HEK293 (cell line): ENCODE measurements at regions not wholly inside any gene's neighbourhood (a gene's known extent, or its start where the extent isn't known, plus 50 kb on each side); places are given as distances from the start of the nearest gene placed in this dataset.

Experiments
- AEBP2 ChIP-seq: fragments of 450-650 bp; formaldehyde crosslinking; IDR thresholded peaks from 2 replicates; pipeline ENCODE4 v1.5.1; 2016; ENCODE audit warnings: missing biosample characterization, missing genetic modification characterization, borderline replicate concordance
- CTCF ChIP-seq: fragments of 450-650 bp; formaldehyde crosslinking; IDR thresholded peaks from 2 replicates; pipeline ENCODE4 v1.5.1; 2016; ENCODE audit warnings: missing biosample characterization, missing genetic modification characterization
- SALL2 ChIP-seq: fragments of 450-650 bp; formaldehyde crosslinking; IDR thresholded peaks from 2 replicates; pipeline ENCODE4 v1.5.0; 2017; ENCODE audit warnings: missing biosample characterization, mild to moderate bottlenecking, missing genetic modification characterization, borderline replicate concordance
- ZBTB1 ChIP-seq: fragments of 450-650 bp; formaldehyde crosslinking; IDR thresholded peaks from 2 replicates; pipeline ENCODE4 v1.5.1; 2016; ENCODE audit warnings: missing biosample characterization, missing genetic modification characterization
- ZBTB44 ChIP-seq: fragments of 450-650 bp; IDR thresholded peaks from 2 replicates; pipeline ENCODE4 v1.5.1; 2018; ENCODE audit warnings: missing biosample characterization, mild to moderate bottlenecking, missing genetic modification characterization
- ZBTB7A ChIP-seq: fragments of 450-650 bp; formaldehyde crosslinking; IDR thresholded peaks from 2 replicates; pipeline ENCODE4 v1.5.1; 2016; ENCODE audit warnings: low read depth, missing biosample characterization, missing genetic modification characterization
- ZNF140 ChIP-seq: fragments of 450-650 bp; formaldehyde crosslinking; IDR thresholded peaks from 2 replicates; pipeline ENCODE4 v1.5.1; 2016; ENCODE audit warnings: missing biosample characterization, missing genetic modification characterization
- ZNF157 ChIP-seq: fragments of 450-650 bp; formaldehyde crosslinking; IDR thresholded peaks from 2 replicates; pipeline ENCODE4 v1.5.1; 2016; ENCODE audit warnings: missing biosample characterization, missing genetic modification characterization
- ZNF19 ChIP-seq: fragments of 450-650 bp; formaldehyde crosslinking; IDR thresholded peaks from 2 replicates; pipeline ENCODE4; 2016; ENCODE audit warnings: missing biosample characterization, missing genetic modification characterization, low read depth
- ZNF398 ChIP-seq: fragments of 450-650 bp; formaldehyde crosslinking; IDR thresholded peaks from 2 replicates; pipeline ENCODE4 v1.5.1; 2017; ENCODE audit warnings: missing biosample characterization, missing genetic modification characterization
- ZNF776 ChIP-seq: fragments of 450-650 bp; formaldehyde crosslinking; IDR thresholded peaks from 2 replicates; pipeline ENCODE4 v1.5.0; 2017; ENCODE audit warnings: missing biosample characterization, missing genetic modification characterization, borderline replicate concordance
- ZNF792 ChIP-seq: fragments of 450-650 bp; formaldehyde crosslinking; IDR thresholded peaks from 2 replicates; pipeline ENCODE4 v1.5.1; 2016; ENCODE audit warnings: missing biosample characterization, missing genetic modification characterization
- ZSCAN30 ChIP-seq: fragments of 450-650 bp; IDR thresholded peaks from 2 replicates; pipeline ENCODE4 v1.5.1; 2018; ENCODE audit warnings: missing biosample characterization, mild to moderate bottlenecking, missing genetic modification characterization, moderate library complexity
- TF ChIP-seq, protein P1 (sequence below): fragments of 450-650 bp; formaldehyde crosslinking; IDR thresholded peaks from 2 replicates; pipeline ENCODE4 v1.5.1; 2017; ENCODE audit warnings: missing biosample characterization, missing genetic modification characterization

GRCh38 chr10:10647331-10647730 lies 370.3 kb upstream of the CELF2 start:
- no peak for TF ChIP-seq CTCF (tag by site-specific recombination)
- no peak for TF ChIP-seq AEBP2 (tag by site-specific recombination)
- TF ChIP-seq ZNF19, result no peak
- TF ChIP-seq ZSCAN30, result no peak
- TF ChIP-seq ZNF157, result no peak
- TF ChIP-seq, protein P1, sequence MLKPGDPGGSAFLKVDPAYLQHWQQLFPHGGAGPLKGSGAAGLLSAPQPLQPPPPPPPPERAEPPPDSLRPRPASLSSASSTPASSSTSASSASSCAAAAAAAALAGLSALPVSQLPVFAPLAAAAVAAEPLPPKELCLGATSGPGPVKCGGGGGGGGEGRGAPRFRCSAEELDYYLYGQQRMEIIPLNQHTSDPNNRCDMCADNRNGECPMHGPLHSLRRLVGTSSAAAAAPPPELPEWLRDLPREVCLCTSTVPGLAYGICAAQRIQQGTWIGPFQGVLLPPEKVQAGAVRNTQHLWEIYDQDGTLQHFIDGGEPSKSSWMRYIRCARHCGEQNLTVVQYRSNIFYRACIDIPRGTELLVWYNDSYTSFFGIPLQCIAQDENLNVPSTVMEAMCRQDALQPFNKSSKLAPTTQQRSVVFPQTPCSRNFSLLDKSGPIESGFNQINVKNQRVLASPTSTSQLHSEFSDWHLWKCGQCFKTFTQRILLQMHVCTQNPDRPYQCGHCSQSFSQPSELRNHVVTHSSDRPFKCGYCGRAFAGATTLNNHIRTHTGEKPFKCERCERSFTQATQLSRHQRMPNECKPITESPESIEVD (tag by site-specific recombination), result no peak
- TF ChIP-seq ZNF398 (tag by site-specific recombination), result no peak
- TF ChIP-seq ZBTB7A (tag by site-specific recombination), result no peak
- TF ChIP-seq ZBTB1 (tag by site-specific recombination), result no peak
- TF ChIP-seq ZBTB44 (tag by site-specific recombination), result no peak
- no peak for TF ChIP-seq ZNF776 (tag by site-specific recombination)
- no peak for TF ChIP-seq SALL2 (tag by site-specific recombination)
- TF ChIP-seq ZNF792, result no peak
- TF ChIP-seq ZNF140 (tag by site-specific recombination), result no peak
